GM23338 (cell line): ENCODE measurements at regions not wholly inside any gene's neighbourhood (a gene's known extent, or its start where the extent isn't known, plus 50 kb on each side); places are given as distances from the start of the nearest gene placed in this dataset.

Source experiments
- ATAC-seq: fragments of 200-7000 bp; cut with Tn5 transposase; 3 replicates; pipeline ENCODE4 v1.9.1; 2020
- DNase-seq: peaks from one replicate; pipeline ENCODE4 v3.0.0-alpha.2; 2015; ENCODE audit warnings: low spot score
- H2AFZ ChIP-seq: fragments of 200-600 bp; sonication (generic); 2 replicates; pipeline ENCODE4 v1.8.0; 2016; ENCODE audit warnings: antibody characterized with exemption, mild to moderate bottlenecking, moderate library complexity
- H3F3A ChIP-seq: fragments of 200-600 bp; sonication (generic); replicated peaks from 2 replicates; pipeline ENCODE4 v1.8.0; 2017; ENCODE audit warnings: antibody characterized with exemption, mixed run types, low read depth
- H3K27ac ChIP-seq: fragments of 200-600 bp; sonication (generic); 2 replicates; pipeline ENCODE4 v1.6.1; 2016; ENCODE audit warnings: low read depth
- H3K27me3 ChIP-seq: fragments of 200-600 bp; sonication (generic); 2 replicates; pipeline ENCODE4 v1.8.0; 2016; ENCODE audit warnings: mild to moderate bottlenecking, mixed run types, moderate library complexity; ENCODE audit not compliant: insufficient read depth
- H3K36me3 ChIP-seq: fragments of 200-600 bp; sonication (generic); 2 replicates; pipeline ENCODE4 v1.8.0; 2016; ENCODE audit warnings: mild to moderate bottlenecking; ENCODE audit not compliant: insufficient read depth
- H3K4me1 ChIP-seq: fragments of 200-600 bp; sonication (generic); 2 replicates; pipeline ENCODE4 v1.8.0; 2016; ENCODE audit warnings: mild to moderate bottlenecking, moderate library complexity; ENCODE audit not compliant: insufficient read depth
- H3K4me2 ChIP-seq: fragments of 200-600 bp; sonication (generic); 2 replicates; pipeline ENCODE4 v1.7.1; 2017; ENCODE audit warnings: mixed run types
- H3K4me3 ChIP-seq: fragments of 200-600 bp; sonication (generic); 2 replicates; pipeline ENCODE4 v1.6.1; 2016; ENCODE audit warnings: mixed run types
- H3K79me2 ChIP-seq: fragments of 200-600 bp; sonication (generic); replicated peaks from 2 replicates; pipeline ENCODE4 v1.8.0; 2017; ENCODE audit warnings: mild to moderate bottlenecking; ENCODE audit not compliant: insufficient read depth
- H3K9me2 ChIP-seq: fragments of 200-600 bp; sonication (generic); 2 replicates; pipeline ENCODE4 v1.8.0; 2017; ENCODE audit not compliant: insufficient read depth
- H4K20me1 ChIP-seq: fragments of 200-600 bp; sonication (generic); replicated peaks from 2 replicates; pipeline ENCODE4 v1.8.0; 2017; ENCODE audit warnings: mild to moderate bottlenecking; ENCODE audit not compliant: insufficient read depth
- H3K27ac Mint-ChIP-seq: 2 replicates; pipeline ENCODE4 v1.8.0; 2020; ENCODE audit warnings: inconsistent platforms, mild to moderate bottlenecking, moderate library complexity, mixed read lengths
- H3K27me3 Mint-ChIP-seq: 3 replicates; pipeline ENCODE4 v1.8.0; 2022; ENCODE audit warnings: low read depth, mild to moderate bottlenecking, moderate library complexity, mixed read lengths, inconsistent platforms; ENCODE audit not compliant: insufficient read depth, poor library complexity
- H3K36me3 Mint-ChIP-seq: 3 replicates; pipeline ENCODE4 v1.8.0; 2021; ENCODE audit warnings: low read depth, mild to moderate bottlenecking, inconsistent platforms, moderate library complexity, mixed read lengths
- H3K4me1 Mint-ChIP-seq: 3 replicates; pipeline ENCODE4 v1.8.0; 2020; ENCODE audit warnings: mild to moderate bottlenecking, inconsistent platforms, mixed read lengths
- H3K4me3 Mint-ChIP-seq: 3 replicates; pipeline ENCODE4 v1.8.0; 2021; ENCODE audit warnings: moderate library complexity, mild to moderate bottlenecking, inconsistent platforms, mixed read lengths
- H3K9me3 Mint-ChIP-seq: 3 replicates; pipeline ENCODE4 v1.8.0; 2020; ENCODE audit warnings: moderate library complexity, mild to moderate bottlenecking, inconsistent platforms, mixed read lengths
- ETS1 ChIP-seq: IDR thresholded peaks from 2 replicates; pipeline ENCODE4 v1.6.1; 2016; ENCODE audit warnings: antibody characterized with exemption
- EZH2 ChIP-seq: fragments of 200-600 bp; sonication (generic); IDR thresholded peaks from one replicate; pipeline ENCODE4 v1.8.0; 2017; ENCODE audit warnings: antibody characterized with exemption, mild to moderate bottlenecking, low read depth; ENCODE audit not compliant: unreplicated experiment
- JUNB ChIP-seq: IDR thresholded peaks from one replicate; pipeline ENCODE4 v1.6.1; 2016; ENCODE audit warnings: antibody characterized with exemption; ENCODE audit not compliant: unreplicated experiment
- NANOG ChIP-seq: IDR thresholded peaks from 2 replicates; pipeline ENCODE4 v1.6.1; 2016; ENCODE audit warnings: antibody characterized with exemption, borderline replicate concordance
- POLR2AphosphoS5 ChIP-seq: IDR thresholded peaks from 2 replicates; pipeline ENCODE4 v1.6.1; 2016; ENCODE audit warnings: antibody characterized with exemption, low read depth
- REST ChIP-seq: IDR thresholded peaks from one replicate; pipeline ENCODE4 v1.6.1; 2018; ENCODE audit warnings: antibody characterized with exemption; ENCODE audit not compliant: unreplicated experiment
- STAT1 ChIP-seq: IDR thresholded peaks from one replicate; pipeline ENCODE4 v1.6.1; 2016; ENCODE audit warnings: antibody characterized with exemption; ENCODE audit not compliant: unreplicated experiment
- ZNF114 ChIP-seq: fragments of 250-450 bp; sonication (Bioruptor Pico); IDR thresholded peaks from 2 replicates; pipeline ENCODE4 v1.5.0; 2020; ENCODE audit warnings: mild to moderate bottlenecking, moderate library complexity

- Histone ChIP-seq H3K4me1 (peaks cover 5% of the 10 kb centered on the region; the same call in 1 of the 2 replicates), H3K9me2 (no peaks in the 10 kb centered on the region), H4K20me1 (no peaks in the 10 kb centered on the region), H3K36me3 (no peaks in the 10 kb centered on the region), H3K79me2 (no peaks in the 10 kb centered on the region), H3K27me3 (no peaks in the 10 kb centered on the region), H3K4me3 (no peak overlapping the region), H3K4me2 (no peak overlapping the region), H2AFZ (0 out of 2 replicates have a peak overlapping the region, but pooled peaks have one; percentile 3), H3K27ac (no peak overlapping the region), H3F3A (no peaks in the 10 kb centered on the region)
- peaks cover 7% of the 10 kb centered on the region; the same call in 2 of the 3 replicates for H3K4me1 Mint-ChIP-seq
- no peak overlapping the region for H3K4me3 Mint-ChIP-seq
- no peak overlapping the region; the same call in 1 of the 2 replicates for H3K27ac Mint-ChIP-seq
- peak; percentile 68 for DNase-seq
- peaks cover 15% of the 10 kb centered on the region; the same call in 2 of the 3 replicates for H3K36me3 Mint-ChIP-seq
- no peaks in the 10 kb centered on the region for H3K27me3 Mint-ChIP-seq
- ATAC-seq = peak; percentile 68
- H3K9me3 Mint-ChIP-seq = peaks cover 20% of the 10 kb centered on the region; the same call in 2 of the 3 replicates
- TF ChIP-seq EZH2 = no peak
- TF ChIP-seq ZNF114 (CRISPR knock-in tag) = no peak
- TF ChIP-seq JUNB = no peak
- TF ChIP-seq NANOG = no peak
- no peak for TF ChIP-seq REST
- TF ChIP-seq POLR2AphosphoS5 = no peak
- no peak for TF ChIP-seq ETS1
Measured at GRCh38 chr12:59131462-59131861, 211.2 kb upstream of the LRIG3 start.

GRCh38 chr12:59122784-59123183 lies 202.5 kb upstream of the LRIG3 start:
- Mint-ChIP-seq H3K27ac (no peak overlapping the region), H3K36me3 (no peaks in the 10 kb centered on the region), H3K27me3 (peaks cover 2% of the 10 kb centered on the region), H3K9me3 (no peaks in the 10 kb centered on the region), H3K4me1 (peaks cover 4% of the 10 kb centered on the region; the same call in 1 of the 3 replicates), H3K4me3 (no peak overlapping the region)
- Histone ChIP-seq H3K4me3 (no peak overlapping the region), H3K9me2 (0 out of 2 replicates have a peak, but pooled peaks cover 3% of the 10 kb centered on the region), H2AFZ (no peak overlapping the region), H3K27me3 (no peaks in the 10 kb centered on the region), H3K27ac (no peak overlapping the region), H3F3A (no peaks in the 10 kb centered on the region), H3K4me2 (no peak overlapping the region), H4K20me1 (no peaks in the 10 kb centered on the region), H3K79me2 (no peaks in the 10 kb centered on the region), H3K4me1 (no peaks in the 10 kb centered on the region), H3K36me3 (no peaks in the 10 kb centered on the region)
- DNase-seq = no peak
- no peak for TF ChIP-seq STAT1
- no peak for ATAC-seq
